HG02840 (cell line): ENCODE measurements at regions not wholly inside any gene's neighbourhood (a gene's known extent, or its start where the extent isn't known, plus 50 kb on each side); places are given as distances from the start of the nearest gene placed in this dataset.
"Not testable (repeated sequence)": the region's sequence is repeated elsewhere in the genome, so short reads cannot be mapped to it uniquely, and the experiment has no call there.

Source experiments
- ATAC-seq: cut with Tn5 transposase; IDR thresholded peaks from one replicate; pipeline ENCODE4 v1.9.1; 2021; ENCODE audit warnings: mild to moderate bottlenecking, moderate library complexity, moderate number of reproducible peaks; ENCODE audit not compliant: unreplicated experiment, low FRiP score

DNA sequence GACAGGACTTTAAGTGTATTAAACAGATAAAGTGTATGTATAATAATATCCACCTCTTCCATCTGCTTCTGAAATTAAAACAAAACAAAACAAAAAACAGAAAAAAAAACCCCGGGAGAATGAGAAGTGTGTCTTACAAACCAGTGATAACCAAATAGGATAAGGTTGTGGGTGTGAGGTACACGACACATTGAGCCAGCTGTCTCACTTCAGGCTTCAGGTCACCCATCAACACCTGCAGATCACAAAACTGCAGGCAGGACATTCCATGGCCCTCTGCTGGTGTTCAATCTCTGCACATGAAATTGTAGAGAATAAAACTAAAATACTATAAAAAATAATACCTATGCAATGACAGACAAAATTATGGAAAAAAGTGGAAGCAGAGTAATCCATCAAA is 339.9 kb downstream of the SFMBT2 start:
- ATAC-seq: no peak

DNA sequence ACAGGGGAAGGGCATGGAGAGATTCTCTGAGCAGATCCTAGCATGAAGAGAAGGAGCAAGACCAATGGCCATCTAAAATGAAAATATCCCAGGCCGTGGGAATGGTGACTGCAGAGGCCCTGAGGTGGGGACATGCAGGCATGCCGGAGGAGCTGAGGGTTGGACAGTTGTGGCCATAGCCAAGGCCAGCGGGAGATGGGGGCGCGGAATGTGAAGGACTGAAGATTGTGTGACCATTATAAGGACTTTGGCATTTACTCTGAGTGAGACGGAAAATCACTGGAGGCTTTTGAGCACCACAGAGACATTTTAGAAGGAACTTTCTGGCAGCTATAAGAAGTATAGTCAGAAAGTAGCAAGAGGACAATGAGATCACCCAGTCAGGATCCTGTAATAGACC is 341.1 kb downstream of the SFMBT2 start:
- ATAC-seq: no peak

DNA sequence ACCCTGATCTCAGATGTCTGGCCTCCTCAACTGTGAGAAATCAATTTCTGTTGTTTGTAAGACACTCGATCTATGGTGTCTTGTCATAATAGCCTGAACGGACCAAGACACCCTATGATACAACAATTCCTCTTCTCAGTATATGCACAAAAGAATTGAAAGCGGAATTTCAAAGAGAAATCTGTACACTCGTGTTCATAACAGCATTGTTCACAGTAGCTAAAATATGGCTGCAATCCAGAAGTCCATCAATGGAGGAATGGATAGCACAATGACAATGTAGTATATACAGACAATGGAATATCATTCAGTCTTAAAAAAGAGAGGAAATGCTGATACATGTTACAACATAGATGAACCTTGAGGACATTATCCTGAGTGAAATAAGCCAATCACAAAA is 354.6 kb downstream of the SFMBT2 start:
- no peak for ATAC-seq

DNA sequence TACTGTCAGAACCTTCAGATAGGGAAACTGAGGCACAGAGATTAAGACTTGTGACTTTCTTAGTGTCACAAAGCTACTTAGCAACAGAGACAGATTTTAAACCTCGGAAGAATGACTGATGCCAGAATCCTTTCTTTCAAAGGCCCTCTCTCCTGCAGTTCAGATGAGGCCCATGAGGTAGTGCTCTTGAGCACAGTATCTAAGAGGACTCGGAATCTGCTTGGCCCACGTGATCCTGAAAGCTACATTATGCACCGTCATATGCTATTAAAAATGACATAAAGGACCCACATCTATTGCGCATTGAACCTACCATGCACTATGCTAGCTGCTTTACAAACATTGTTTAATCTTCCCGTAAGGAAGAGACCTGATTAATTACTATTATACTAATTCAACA is 355.9 kb downstream of the SFMBT2 start:
- ATAC-seq: no peak

DNA sequence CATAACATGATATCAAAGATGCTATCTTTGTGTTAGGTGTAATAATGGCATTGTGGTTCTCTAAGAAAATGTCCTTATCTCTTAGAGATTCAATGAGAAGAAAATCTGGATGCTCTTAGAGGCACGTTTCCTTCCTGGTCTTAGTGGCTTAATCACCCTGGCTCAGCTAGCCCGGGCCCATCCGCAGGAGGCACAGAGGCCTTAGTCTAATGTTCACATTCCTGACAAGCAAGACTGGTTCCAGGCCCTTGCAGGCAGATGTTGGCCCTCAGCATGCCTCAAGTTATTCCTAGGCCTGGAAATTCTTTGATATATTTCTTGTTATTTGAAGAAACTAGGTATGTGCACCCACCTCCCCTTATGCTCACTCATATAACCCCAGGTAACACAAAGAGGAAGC is 357.6 kb downstream of the SFMBT2 start:
- ATAC-seq: no peak

DNA sequence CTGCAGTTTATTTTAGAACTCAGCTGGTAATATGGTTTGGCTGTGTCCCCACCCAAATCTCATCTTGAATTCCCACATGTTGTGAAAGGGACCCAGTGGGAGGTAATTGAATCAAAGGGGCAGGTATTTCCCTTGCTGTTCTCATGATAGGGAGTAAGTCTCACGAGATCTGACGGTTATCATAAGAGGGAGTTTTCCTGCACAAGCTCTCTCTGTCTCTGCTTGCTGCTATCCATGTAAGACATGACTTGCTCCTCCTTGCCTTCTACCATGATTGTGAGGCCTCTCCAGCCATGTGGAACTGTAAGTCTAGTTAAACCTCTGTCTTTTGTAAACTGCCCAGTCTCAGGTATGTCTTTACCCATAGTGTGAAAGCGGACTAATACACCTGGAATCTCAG is 360.8 kb downstream of the SFMBT2 start:
- ATAC-seq: not testable (repeated sequence)

DNA sequence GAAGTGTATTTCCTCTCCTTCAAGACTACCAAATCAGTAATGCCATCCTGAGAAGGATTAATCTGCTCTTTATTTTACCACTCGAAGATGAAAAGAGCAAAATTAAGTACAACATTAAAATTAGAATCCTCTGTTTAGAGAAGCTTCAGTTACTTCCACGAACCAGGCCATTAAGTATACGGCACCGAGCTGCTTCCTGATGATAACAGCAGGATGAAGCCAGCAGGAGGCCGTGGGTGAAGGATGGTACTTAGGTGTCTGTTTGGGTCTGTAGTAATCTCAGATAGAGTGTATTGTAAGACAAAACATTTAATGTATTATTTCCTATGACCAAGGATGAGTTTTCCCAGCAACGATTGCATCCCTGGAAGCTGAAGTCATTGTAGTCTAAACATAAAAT is 362.8 kb downstream of the SFMBT2 start:
- no peak for ATAC-seq

DNA sequence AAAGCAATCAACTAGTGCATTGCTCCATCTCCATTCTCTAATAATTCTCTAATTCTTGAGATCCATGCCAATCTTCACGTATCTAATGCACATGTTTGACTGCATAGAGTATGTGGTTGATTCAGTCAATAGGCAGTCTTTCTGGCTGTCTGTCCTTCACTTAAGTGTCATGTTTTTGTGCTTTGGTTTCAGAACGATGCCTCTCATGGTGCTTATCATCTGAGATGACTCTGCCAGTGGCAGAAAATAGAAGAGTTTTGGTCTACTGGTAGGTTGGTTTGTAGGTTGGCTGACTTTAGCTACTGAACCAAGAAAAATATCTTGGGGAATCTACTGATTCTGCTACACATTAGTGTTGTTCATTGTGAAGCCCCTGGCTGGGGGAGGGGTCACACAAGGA is 364.2 kb downstream of the SFMBT2 start:
- ATAC-seq: no peak

DNA sequence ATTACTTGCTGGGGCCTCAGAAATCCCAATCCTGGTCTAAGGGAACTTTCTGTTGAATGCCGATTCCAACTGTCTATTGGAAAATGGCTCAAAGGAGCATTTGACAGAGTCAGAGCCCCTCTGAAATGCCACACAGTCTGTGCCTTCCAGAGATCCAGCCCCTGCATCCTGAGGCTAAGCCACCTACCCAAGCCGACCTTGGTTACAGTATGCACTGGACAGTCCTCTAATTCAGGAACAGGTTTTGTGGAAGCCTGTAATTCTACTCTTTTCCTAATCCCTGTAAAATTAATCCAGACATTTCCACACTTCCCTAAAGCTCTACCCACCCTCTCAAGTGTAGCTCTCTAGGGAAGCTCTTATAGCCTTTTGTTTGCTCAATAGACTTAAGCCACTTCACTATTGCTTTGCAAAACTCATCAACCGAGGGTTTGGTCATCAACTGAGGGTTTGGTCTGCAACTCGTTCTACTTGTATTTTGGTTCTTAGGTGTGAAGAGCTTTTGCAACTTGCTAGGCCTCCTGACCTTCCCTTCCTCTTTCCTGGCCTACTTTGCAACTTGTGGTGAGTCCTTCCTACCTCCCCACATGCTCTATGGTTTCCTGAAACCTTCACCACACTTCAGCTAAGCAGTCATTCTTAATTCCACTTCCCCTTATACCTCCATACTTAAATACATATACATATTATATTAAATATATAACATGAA is 364.8 kb downstream of the SFMBT2 start:
- no peak for ATAC-seq

DNA sequence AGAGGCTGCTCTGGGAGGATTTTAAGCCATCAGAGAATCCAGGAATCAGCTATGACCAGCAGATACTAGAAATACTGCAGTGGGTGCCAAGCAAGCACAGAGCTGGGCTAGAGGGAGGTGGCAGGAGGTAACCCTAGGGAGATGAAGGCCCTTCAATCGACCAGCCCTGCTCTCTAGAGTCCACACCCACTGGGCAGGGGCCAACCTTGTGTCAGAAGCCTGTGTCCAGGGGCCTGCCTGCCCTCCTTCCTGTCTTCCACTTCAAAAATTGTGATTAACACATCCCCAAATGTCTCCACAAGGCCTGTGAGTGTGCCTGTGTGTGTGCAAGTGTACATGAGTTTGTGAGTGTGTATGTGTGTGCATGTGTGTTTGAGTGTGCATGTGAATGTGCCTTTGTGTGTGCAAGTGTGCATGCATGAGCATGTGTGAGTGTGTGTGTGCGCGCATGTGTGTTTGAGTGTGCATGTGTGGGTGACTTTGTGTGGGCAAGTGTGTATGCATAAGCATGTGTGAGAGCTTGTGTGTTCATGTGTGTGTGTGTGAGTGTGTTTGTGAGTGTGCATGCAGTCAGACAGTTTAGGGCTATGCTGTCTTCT is 367.7 kb downstream of the SFMBT2 start:
- ATAC-seq: no peak

DNA sequence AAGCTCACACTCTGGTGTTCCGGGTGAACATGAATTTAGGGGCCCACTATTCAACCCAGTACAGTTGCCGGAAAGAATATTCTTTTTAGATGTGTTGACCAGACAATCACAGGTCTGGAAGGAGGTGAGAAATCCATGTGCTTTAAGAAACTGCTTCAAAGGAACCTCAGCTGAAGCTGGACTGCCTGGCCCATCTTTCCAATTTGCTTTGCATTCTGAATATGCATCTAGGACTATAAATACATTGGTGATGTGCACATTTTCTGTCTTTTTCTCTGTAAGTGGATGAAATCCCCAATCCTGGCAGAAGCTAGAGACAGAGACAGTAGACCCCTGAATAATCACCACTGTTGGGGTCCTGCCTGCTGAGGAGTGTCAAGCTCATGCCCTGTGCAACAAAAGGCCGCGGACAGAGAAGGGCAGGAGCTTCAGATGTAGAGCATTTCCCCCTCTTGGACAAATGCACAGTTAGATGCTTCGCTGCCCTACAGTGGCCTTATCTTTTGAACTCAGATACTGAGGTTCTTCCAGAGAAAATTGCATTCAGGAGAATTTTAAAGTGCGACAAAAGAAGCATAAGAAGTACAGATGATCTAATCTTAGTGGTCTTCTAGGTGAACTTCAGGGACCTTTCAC is 368.3 kb downstream of the SFMBT2 start:
- ATAC-seq: no peak

DNA sequence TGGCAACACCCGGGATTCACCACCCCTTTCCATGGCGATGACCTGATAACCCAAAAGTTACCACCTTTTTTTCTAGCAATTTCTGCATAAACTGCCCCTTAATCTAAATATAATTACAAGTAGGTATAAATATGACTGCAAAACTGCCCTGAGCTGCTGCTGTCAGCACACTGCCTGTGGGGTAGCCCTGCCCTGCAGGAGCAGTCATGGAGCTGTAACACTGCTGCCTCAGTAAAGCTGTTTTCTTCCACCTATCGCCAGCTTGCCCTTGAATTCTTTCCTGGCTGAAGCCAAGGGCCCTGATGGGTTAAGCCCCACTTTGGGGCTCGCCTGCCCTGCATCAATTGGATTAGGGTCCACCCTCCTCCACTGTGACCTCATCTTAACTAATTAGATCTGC is 368.8 kb downstream of the SFMBT2 start:
- ATAC-seq: no peak

DNA sequence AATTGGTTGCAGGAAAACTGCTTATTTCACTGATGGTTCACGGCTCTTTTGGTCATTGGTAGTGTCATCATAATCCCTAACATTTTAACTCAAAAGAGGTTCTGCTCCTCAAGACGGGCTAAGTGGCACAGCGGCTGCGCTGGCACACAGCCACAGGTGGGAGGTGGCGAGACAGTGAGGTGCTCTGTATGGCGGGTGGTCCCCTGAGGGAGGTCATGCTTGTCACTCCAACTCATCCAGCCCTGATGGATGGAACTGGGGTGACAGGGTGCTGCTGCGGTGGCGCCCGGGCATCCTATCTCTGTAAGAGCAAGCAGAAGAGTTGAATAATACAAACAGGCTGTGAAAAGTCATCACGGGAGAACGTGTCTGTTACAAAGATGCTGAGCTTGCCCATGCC is 370.2 kb downstream of the SFMBT2 start:
- ATAC-seq: no peak

DNA sequence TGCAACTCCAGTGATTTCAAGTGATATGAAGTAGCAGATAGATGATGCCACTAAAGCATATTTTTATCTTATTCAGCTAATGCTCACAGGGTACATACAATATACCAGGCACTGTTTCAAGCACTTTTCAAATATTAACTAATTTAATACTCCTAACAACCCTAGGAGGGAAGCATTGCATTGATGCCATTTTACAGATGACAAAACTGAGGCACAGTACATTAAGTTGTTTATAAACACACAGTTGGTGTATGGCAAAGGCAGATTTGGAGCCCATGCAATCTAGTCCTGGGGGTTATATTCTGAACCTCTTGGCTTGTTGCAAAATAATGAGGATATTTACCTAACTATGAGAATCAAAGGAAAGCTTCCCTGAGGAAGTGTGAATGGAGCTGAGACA is 371.0 kb downstream of the SFMBT2 start:
- ATAC-seq: no peak

DNA sequence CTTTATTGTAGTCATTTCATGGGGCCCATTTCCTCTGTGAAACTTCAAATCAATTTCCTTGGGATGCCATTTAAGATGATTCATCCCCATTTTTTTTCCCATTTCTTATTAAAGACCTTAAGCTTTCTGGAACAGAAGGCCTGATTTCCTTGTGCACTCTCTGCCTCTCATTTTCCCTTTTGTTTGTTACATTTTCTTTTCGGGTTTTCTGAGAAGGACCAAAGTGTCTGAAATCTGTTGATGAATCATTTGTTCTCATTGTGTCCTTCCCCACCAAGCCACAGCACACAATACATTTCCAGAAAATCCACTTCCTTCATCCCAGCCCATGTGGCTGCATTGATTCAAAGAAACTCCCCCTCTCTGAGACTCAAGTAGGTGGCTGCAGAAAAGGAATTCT is 372.4 kb downstream of the SFMBT2 start:
- ATAC-seq: no peak

DNA sequence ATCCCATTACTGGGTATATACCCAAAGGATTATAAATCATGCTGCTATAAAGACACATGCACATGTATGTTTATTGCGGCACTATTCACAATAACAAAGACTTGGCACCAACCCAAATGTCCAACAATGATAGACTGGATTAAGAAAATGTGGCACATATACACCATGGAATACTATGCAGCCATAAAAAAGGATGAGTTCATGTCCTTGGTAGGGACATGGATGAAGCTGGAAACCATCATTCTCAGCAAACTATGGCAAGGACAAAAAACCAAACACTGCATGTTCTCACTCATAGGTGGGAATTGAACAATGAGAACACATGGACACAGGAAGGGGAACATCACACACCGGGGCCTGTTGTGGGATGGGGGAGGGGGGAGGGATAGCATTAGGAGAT is 373.4 kb downstream of the SFMBT2 start:
- not testable (repeated sequence) for ATAC-seq

DNA sequence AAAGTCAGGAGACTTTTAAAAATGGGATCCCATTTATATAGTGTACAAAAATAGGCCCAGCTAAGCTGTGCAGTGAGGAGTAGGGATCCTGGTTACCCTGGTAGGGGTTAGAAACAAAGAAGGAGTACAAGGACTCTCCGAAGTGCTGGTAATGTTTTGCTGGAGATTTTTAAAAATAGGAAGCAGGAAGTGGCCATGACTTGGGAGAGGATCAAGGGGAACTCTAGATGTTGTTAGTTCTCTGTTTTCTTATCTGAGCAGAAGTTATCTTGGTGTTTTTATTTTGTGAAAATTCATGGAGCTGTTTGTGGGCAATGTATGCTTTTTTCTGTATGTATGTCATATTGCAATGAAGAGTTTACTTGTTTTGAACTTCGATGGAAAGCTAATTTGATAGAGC is 373.9 kb downstream of the SFMBT2 start:
- ATAC-seq: no peak

DNA sequence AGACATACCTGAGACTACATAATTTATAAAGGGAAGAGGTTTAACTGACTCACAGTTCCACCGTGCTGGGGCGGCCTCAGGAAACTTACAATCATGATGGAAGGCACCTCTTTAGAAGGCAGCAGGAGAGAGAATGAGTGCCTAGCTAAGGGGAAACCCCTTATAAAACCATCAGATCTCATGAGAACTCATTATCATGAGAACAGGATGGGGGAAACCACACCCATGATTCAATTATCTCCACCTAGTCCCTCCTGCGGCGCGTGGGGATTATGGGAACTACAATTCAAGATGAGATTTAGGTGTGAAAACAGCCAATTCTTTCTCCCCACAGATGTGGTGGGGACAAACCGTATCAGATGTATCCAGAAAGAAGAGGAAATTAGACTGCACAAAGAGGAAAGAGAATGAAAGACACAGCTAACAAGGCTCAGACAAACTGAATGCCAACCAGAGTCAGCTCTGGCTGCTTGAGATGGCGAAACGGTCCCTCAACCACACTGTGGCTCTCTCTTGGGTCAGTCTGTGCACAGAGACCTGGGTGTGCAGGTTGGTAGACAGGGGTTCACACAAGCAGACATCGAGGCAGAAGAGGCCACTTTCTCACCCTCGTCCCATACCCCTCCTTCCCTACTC is 375.6 kb downstream of the SFMBT2 start:
- no peak for ATAC-seq

DNA sequence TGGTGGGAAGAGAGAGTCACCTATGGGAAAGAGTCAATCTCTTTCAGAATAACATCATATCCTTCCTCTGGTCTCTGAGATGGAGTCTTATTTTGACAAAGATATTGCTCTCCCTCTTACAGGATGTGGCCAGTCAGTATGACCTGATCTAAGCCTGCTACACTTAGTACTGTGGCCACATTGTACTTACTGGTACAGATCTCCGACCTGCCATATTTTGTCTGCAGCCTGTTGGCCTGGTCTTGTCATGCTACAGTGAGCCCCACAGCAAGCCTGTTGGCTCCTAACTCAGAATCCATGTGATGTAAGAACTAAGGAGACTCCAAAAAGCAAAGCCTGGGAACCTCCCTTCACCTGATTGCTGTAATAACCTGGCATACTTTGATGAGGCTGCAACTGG is 377.8 kb downstream of the SFMBT2 start:
- no peak for ATAC-seq

DNA sequence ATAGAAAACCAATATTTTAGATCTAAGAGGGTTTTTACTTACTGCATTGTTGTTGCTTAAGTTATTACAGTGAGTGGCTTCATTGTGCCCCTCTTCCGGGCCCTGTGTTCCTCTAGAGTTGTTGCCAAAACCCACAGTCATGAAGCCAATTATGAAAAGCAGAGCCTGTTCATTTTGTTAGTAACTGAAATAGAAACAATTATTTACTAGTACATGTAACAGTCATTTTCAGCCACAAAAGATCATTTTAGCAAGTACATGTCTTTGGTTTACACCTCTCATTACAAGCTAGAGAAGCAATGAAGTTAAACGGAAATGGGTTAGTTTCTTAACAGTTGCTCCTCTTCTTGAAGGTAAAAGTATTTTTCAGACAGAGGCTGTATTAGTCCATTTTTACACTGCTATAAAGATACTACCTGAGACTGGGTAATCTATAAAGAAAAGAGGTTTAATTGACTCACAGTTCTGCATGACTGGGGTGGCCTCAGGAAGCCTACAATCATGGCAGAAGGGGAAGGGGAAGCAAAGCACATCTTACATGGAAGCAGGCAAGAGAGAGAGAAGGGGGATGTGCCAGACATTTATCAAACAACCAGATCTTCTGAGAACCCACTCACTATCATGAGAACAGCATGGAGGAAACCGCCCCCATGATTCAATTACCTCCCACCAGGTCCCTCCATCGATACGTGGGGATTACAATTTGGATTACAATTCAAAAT is 380.5 kb downstream of the SFMBT2 start:
- no peak for ATAC-seq

DNA sequence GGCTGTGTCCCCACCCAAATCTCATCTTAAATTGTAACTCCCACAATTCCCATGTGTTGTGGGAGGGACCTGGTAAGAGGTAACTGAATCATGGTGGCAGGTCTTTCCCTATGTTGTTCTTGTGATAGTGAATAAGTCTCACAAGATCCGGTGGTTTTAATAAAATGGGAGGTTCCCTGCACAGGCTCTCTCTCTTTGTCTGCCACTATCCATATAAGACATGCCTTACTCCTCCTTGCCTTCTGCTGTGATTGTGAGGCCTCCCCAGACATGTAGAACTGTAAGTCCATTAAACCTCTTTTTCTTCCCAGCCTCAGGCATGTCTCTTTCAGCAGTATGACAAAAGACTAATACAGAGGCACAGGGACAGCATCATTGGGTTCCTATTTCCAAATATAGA is 381.2 kb downstream of the SFMBT2 start:
- no peak for ATAC-seq
